ENCODE measurements at regions not wholly inside any gene's neighbourhood (a gene's known extent, or its start where the extent isn't known, plus 50 kb on each side); places are given as distances from the start of the nearest gene placed in this dataset.

GRCh38 chr10:78952030-78952429 is 116.7 kb upstream of the ZMIZ1 start:
- Mint-ChIP-seq H3K27me3 (ENCODE audit: insufficient read depth) (no peaks in the 10 kb centered on the region), H3K4me1 (ENCODE audit: low read depth) (no peaks in the 10 kb centered on the region), H3K4me3 (no peak overlapping the region), H3K27ac (no peak overlapping the region), H3K36me3 (ENCODE audit: low read depth) (no peaks in the 10 kb centered on the region), H3K9me3 (no peaks in the 10 kb centered on the region)
- intact Hi-C loops (cut with micrococcal nuclease) = no loop called here
- no peak for DNase-seq (ENCODE audit: low spot score)

GRCh38 chr10:78952686-78953085 is 116.1 kb upstream of the ZMIZ1 start:
- H3K27me3 Mint-ChIP-seq (ENCODE audit: insufficient read depth) = no peaks in the 10 kb centered on the region
- no peak overlapping the region for H3K27ac Mint-ChIP-seq
- H3K4me3 Mint-ChIP-seq = no peak overlapping the region
- H3K9me3 Mint-ChIP-seq = no peaks in the 10 kb centered on the region
- intact Hi-C loops (cut with micrococcal nuclease) = no loop called here
- H3K36me3 Mint-ChIP-seq (ENCODE audit: low read depth) = no peaks in the 10 kb centered on the region
- H3K4me1 Mint-ChIP-seq (ENCODE audit: low read depth) = no peaks in the 10 kb centered on the region
- no peak for DNase-seq (ENCODE audit: low spot score)

GRCh38 chr10:78953113-78953798 is 115.5 kb upstream of the ZMIZ1 start:
- intact Hi-C loops (cut with micrococcal nuclease) = no loop called here

GRCh38 chr10:78953799-78954297 is 114.9 kb upstream of the ZMIZ1 start:
- intact Hi-C loops (cut with micrococcal nuclease) = no loop called here
- no peak overlapping the region for H3K27ac Mint-ChIP-seq
- H3K27me3 Mint-ChIP-seq (ENCODE audit: insufficient read depth) = no peaks in the 10 kb centered on the region
- no peaks in the 10 kb centered on the region for H3K9me3 Mint-ChIP-seq
- DNase-seq (ENCODE audit: low spot score) = no peak
- H3K36me3 Mint-ChIP-seq (ENCODE audit: low read depth) = no peaks in the 10 kb centered on the region
- H3K4me1 Mint-ChIP-seq (ENCODE audit: low read depth) = no peaks in the 10 kb centered on the region
- H3K4me3 Mint-ChIP-seq = no peak overlapping the region

More at GRCh38 chr10:78953113-78953798, 115.5 kb upstream of the ZMIZ1 start:
- Mint-ChIP-seq H3K27me3 (ENCODE audit: insufficient read depth) (no peaks in the 10 kb centered on the region), H3K36me3 (ENCODE audit: low read depth) (no peaks in the 10 kb centered on the region), H3K9me3 (no peaks in the 10 kb centered on the region), H3K4me3 (no peak overlapping the region), H3K4me1 (ENCODE audit: low read depth) (no peaks in the 10 kb centered on the region), H3K27ac (no peak overlapping the region)
- no peak for DNase-seq (ENCODE audit: low spot score)

GRCh38 chr10:78954689-78955088 is 114.1 kb upstream of the ZMIZ1 start:
- H3K27ac Mint-ChIP-seq = no peak overlapping the region
- H3K9me3 Mint-ChIP-seq = no peaks in the 10 kb centered on the region
- no peak overlapping the region for H3K4me3 Mint-ChIP-seq
- no peaks in the 10 kb centered on the region for H3K4me1 Mint-ChIP-seq (ENCODE audit: low read depth)
- intact Hi-C loops (cut with micrococcal nuclease) = no loop called here
- H3K27me3 Mint-ChIP-seq (ENCODE audit: insufficient read depth) = no peaks in the 10 kb centered on the region
- H3K36me3 Mint-ChIP-seq (ENCODE audit: low read depth) = no peaks in the 10 kb centered on the region
- DNase-seq (ENCODE audit: low spot score) = no peak

GRCh38 chr10:78955206-78955605 is 113.6 kb upstream of the ZMIZ1 start:
- no peaks in the 10 kb centered on the region for H3K9me3 Mint-ChIP-seq
- H3K4me3 Mint-ChIP-seq = no peak overlapping the region
- H3K4me1 Mint-ChIP-seq (ENCODE audit: low read depth) = no peaks in the 10 kb centered on the region
- no peak overlapping the region for H3K27ac Mint-ChIP-seq
- H3K27me3 Mint-ChIP-seq (ENCODE audit: insufficient read depth) = no peaks in the 10 kb centered on the region
- no peaks in the 10 kb centered on the region for H3K36me3 Mint-ChIP-seq (ENCODE audit: low read depth)
- DNase-seq (ENCODE audit: low spot score) = no peak
- intact Hi-C loops (cut with micrococcal nuclease) = no loop called here

GRCh38 chr10:78956391-78956790 is 112.4 kb upstream of the ZMIZ1 start:
- H3K9me3 Mint-ChIP-seq = no peaks in the 10 kb centered on the region
- H3K27ac Mint-ChIP-seq = no peak overlapping the region
- H3K4me3 Mint-ChIP-seq = no peak overlapping the region
- H3K27me3 Mint-ChIP-seq (ENCODE audit: insufficient read depth) = no peaks in the 10 kb centered on the region
- DNase-seq (ENCODE audit: low spot score) = no peak
- no peaks in the 10 kb centered on the region for H3K4me1 Mint-ChIP-seq (ENCODE audit: low read depth)
- intact Hi-C loops (cut with micrococcal nuclease) = no loop called here
- H3K36me3 Mint-ChIP-seq (ENCODE audit: low read depth) = no peaks in the 10 kb centered on the region

GRCh38 chr10:78957471-78958039 is 111.2 kb upstream of the ZMIZ1 start:
- no peak overlapping the region for H3K4me3 Mint-ChIP-seq
- no peaks in the 10 kb centered on the region for H3K9me3 Mint-ChIP-seq
- H3K27ac Mint-ChIP-seq = no peak overlapping the region
- H3K27me3 Mint-ChIP-seq (ENCODE audit: insufficient read depth) = no peaks in the 10 kb centered on the region
- no peaks in the 10 kb centered on the region for H3K36me3 Mint-ChIP-seq (ENCODE audit: low read depth)
- DNase-seq (ENCODE audit: low spot score) = no peak
- no peaks in the 10 kb centered on the region for H3K4me1 Mint-ChIP-seq (ENCODE audit: low read depth)
- intact Hi-C loops (cut with micrococcal nuclease) = no loop called here

GRCh38 chr10:78959217-78959923 is 109.4 kb upstream of the ZMIZ1 start:
- no peak overlapping the region for H3K4me3 Mint-ChIP-seq
- no peak overlapping the region for H3K27ac Mint-ChIP-seq
- DNase-seq (ENCODE audit: low spot score) = no peak
- no peaks in the 10 kb centered on the region for H3K4me1 Mint-ChIP-seq (ENCODE audit: low read depth)
- no peaks in the 10 kb centered on the region for H3K9me3 Mint-ChIP-seq
- no peaks in the 10 kb centered on the region for H3K36me3 Mint-ChIP-seq (ENCODE audit: low read depth)
- intact Hi-C loops (cut with micrococcal nuclease) = no loop called here
- H3K27me3 Mint-ChIP-seq (ENCODE audit: insufficient read depth) = no peaks in the 10 kb centered on the region

- intact Hi-C loops (cut with micrococcal nuclease) = no loop called here
- no peaks in the 10 kb centered on the region for H3K27me3 Mint-ChIP-seq (ENCODE audit: insufficient read depth)
- DNase-seq (ENCODE audit: low spot score) = no peak
- H3K4me1 Mint-ChIP-seq (ENCODE audit: low read depth) = no peaks in the 10 kb centered on the region
- H3K9me3 Mint-ChIP-seq = no peaks in the 10 kb centered on the region
- H3K36me3 Mint-ChIP-seq (ENCODE audit: low read depth) = no peaks in the 10 kb centered on the region
- H3K27ac Mint-ChIP-seq = no peak overlapping the region
- H3K4me3 Mint-ChIP-seq = no peak overlapping the region
Observed at GRCh38 chr10:78959924-78960285, 108.9 kb upstream of the ZMIZ1 start.

GRCh38 chr10:78960316-78960800 is 108.4 kb upstream of the ZMIZ1 start:
- H3K9me3 Mint-ChIP-seq = no peaks in the 10 kb centered on the region
- H3K36me3 Mint-ChIP-seq (ENCODE audit: low read depth) = no peaks in the 10 kb centered on the region
- no peak for DNase-seq (ENCODE audit: low spot score)
- intact Hi-C loops (cut with micrococcal nuclease) = no loop called here
- no peak overlapping the region for H3K4me3 Mint-ChIP-seq
- H3K27ac Mint-ChIP-seq = no peak overlapping the region
- H3K27me3 Mint-ChIP-seq (ENCODE audit: insufficient read depth) = peaks cover under 1% of the 10 kb centered on the region
- no peaks in the 10 kb centered on the region for H3K4me1 Mint-ChIP-seq (ENCODE audit: low read depth)

GRCh38 chr10:78961760-78962159 is 107.0 kb upstream of the ZMIZ1 start:
- Mint-ChIP-seq H3K27me3 (ENCODE audit: insufficient read depth) (peaks cover 1% of the 10 kb centered on the region), H3K4me1 (ENCODE audit: low read depth) (no peaks in the 10 kb centered on the region), H3K27ac (no peak overlapping the region), H3K4me3 (no peak overlapping the region), H3K36me3 (ENCODE audit: low read depth) (no peaks in the 10 kb centered on the region), H3K9me3 (no peaks in the 10 kb centered on the region)
- intact Hi-C loops (cut with micrococcal nuclease) = no loop called here
- DNase-seq (ENCODE audit: low spot score) = no peak

Data from activated T-helper 1 cell treated with anti-CD3 and anti-CD28 coated beads, Interleukin-12 subunit alpha, Interleukin-12 subunit beta, Interleukin-2, Interleukin-4 antibody, amounts not matched to agents 30 ng/mL and 10 ng/mL and 1 ng/mL, durations not matched to agents 14 hours and 24 hours and 36 hours (primary cell).